GM12872 (cell line): ENCODE measurements at regions not wholly inside any gene's neighbourhood (a gene's known extent, or its start where the extent isn't known, plus 50 kb on each side); places are given as distances from the start of the nearest gene placed in this dataset.

Source experiments
- CTCF ChIP-seq: IDR thresholded peaks from 3 replicates; pipeline ENCODE4 v1.5.1; 2011; ENCODE audit warnings: low read depth, mild to moderate bottlenecking, low read length, moderate library complexity; ENCODE audit not compliant: insufficient read depth

GRCh38 chr5:157986431-157986990 is 127.6 kb upstream of the CLINT1 start:
- TF ChIP-seq CTCF: no peak

DNA sequence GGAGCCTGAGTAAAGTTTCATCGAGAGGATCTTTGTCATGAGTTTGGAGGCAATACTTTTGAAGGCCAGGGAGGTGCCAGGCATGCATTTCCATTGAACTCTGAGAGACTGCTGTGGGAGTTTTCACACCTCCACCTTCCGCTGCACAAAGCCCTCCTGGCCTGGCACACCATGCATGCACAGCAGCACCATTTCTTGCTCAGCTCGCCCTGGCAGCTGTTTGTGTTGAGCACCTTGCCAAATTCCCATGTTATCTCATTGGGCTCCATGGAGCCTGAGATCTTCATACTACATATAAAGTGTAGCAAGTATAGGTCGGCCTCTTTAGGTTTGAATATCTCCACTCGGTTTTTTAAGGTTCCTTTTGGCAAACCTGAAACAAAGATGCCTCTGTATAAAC is 125.7 kb upstream of the CLINT1 start:
- no peak for TF ChIP-seq CTCF

DNA sequence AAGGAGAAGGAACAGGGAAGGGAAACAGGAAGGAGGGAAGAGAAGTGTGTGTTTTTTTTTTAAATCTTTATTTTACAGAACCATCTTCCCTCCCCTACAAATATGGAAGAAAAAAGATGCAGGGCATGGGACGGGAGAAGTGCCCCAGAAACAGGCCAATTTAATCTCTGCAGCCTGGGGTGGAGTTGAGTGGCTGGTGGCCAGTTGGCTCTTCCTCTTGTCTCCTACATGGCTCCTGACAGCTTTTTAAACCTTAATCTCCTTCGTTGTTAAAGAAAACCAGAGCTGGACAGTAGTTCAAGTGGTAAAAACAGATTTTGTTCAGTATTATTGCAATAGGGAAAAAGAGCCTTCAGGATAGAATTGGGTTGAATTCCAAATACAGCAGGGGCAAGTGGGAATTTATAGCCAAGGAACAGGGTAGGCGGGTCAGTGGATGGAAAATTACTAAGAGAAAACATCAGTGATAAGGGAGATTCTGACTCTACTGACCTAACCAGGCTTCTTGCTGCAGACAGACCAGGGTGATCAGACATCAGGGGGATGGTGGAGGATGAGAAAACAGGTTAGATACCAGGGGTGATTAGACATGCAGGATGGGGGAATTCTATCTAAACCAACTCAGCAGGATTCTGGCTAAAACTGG is 125.1 kb upstream of the CLINT1 start:
- TF ChIP-seq CTCF: no peak

- no peak for TF ChIP-seq CTCF
Measured at GRCh38 chr5:157978061-157978460, 119.1 kb upstream of the CLINT1 start.

DNA sequence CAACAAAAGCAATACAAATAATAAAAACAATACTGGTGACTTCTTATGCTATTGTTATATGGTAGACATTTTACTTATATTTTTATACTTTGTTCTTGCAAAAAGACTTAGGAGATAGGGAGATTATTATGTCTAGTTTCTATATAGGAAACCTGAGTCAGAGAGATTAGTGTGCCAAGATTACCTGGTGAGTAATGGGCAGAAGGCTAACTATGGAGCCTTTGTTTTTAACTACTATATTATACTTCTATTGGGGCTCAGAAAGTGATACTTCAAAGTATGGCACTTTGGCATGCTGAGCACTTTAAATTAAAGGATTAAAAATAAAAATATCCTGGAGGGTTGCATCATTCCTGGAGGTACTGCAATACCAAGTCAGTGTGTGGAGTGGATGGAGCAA is 117.5 kb upstream of the CLINT1 start:
- TF ChIP-seq CTCF: no peak

DNA sequence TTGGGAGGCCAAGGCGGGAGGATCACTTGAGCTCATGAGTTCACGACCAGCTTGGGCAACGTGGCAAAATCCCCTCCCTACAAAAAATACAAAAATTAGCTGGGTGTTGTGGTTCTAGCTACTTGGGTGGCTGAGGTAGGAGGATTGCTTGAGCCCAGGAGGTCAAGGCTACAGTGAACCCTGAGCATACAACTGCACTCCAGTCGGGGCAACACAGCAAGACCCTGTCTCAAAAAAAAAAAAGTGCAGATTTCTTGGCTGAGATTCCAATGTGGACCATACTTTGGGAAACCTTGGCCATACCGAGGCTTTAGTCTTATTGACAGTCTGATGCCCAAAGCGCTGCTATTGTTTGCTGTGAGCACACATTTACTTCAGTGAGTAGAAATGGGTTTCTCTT is 113.6 kb upstream of the CLINT1 start:
- TF ChIP-seq CTCF: no peak

DNA sequence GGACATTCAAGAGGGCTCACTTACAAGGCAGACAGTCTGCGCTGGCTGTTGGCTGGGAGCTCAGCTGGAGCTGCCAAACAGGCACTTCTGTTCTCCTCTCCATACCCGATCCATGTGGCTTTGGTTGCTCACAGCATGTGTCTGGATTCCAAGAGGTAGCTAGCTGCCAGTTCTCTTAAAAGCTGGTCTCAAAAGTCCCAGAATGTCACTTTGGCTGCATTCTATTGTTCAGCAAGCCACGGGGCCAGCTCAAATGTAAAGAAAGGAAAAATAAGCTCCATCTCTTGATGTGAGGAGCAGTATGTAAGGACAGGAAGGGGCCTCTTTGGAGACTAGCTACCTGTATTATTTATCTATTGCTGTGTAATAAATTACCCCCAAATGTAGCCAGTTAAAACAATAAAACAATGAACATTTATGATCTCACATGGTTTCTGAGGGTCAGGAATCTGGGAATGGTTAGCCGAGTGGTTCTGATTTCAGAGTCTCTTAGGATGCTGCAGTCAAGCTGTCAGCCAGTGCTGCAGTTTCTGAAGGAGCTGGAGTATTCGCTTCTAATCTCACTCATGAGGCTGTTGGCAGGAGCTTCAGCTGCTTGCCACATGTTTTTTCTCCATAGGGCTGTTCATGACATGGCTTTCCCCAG is 112.7 kb upstream of the CLINT1 start:
- TF ChIP-seq CTCF: no peak
